Suprapubic skin (tissue), 4 donors: ENCODE measurements at regions not wholly inside any gene's neighbourhood (a gene's known extent, or its start where the extent isn't known, plus 50 kb on each side); places are given as distances from the start of the nearest gene placed in this dataset.

ENCODE experiments used
- CTCF ChIP-seq, 2 donors: fragments of 200-600 bp in 1 of 2; fragments of 450-650 bp in 1 of 2; sonication (generic) in 1 of 2; IDR thresholded peaks; one replicate each; pipeline ENCODE4 v1.5.1; 2016 to 2019; ENCODE audit warnings: antibody characterized with exemption in 2 of 2, mild to moderate bottlenecking in 1 of 2, moderate library complexity in 1 of 2
- POLR2A ChIP-seq, 2 donors: fragments of 450-650 bp; IDR thresholded peaks; one replicate each; pipeline ENCODE4 v1.6.1; 2017; ENCODE audit warnings: antibody characterized with exemption in 2 of 2, mild to moderate bottlenecking in 2 of 2, moderate library complexity in 2 of 2
- POLR2AphosphoS5 ChIP-seq, 3 donors: sonication (generic); formaldehyde crosslinking; IDR thresholded peaks; one replicate each; pipeline ENCODE4 v1.6.1; 2017; ENCODE audit warnings: antibody characterized with exemption in 3 of 3

GRCh38 chr2:176687944-176688343 is 418.7 kb downstream of the MTX2 start:
- TF ChIP-seq CTCF (IDR thresholded peaks at IDR 0.05) (no peak), POLR2AphosphoS5 (IDR thresholded peaks at IDR 0.05) (no peak), POLR2A (IDR thresholded peaks at IDR 0.05) (no peak)
